DMS53 treated with DMSO at 0.1 percent for 48 hours (cell line): ENCODE measurements at regions not wholly inside any gene's neighbourhood (a gene's known extent, or its start where the extent isn't known, plus 50 kb on each side); places are given as distances from the start of the nearest gene placed in this dataset.

Experiments
- DNase-seq: peaks from one replicate; lab custom pipeline; 2025; ENCODE audit not compliant: unreplicated experiment; lab: John Stamatoyannopoulos, UW

GRCh38 chr5:71864730-71865601, 145.9 kb downstream of the CARTPT start:
- no peak for DNase-seq

GRCh38 chr5:71865665-71866320, 146.7 kb downstream of the CARTPT start:
- no peak for DNase-seq

GRCh38 chr5:71872311-71872864, 153.3 kb downstream of the CARTPT start:
- no peak for DNase-seq

- DNase-seq = no peak
These were observed 154.1 kb downstream of the CARTPT start for GRCh38 chr5:71873191-71873591.

GRCh38 chr5:71874521-71874920, 155.4 kb downstream of the CARTPT start:
- no peak for DNase-seq

GRCh38 chr5:71877511-71877910, 158.4 kb downstream of the CARTPT start:
- no peak for DNase-seq

GRCh38 chr5:71880536-71880935, 161.5 kb downstream of the CARTPT start:
- no peak for DNase-seq

- DNase-seq = peak; percentile 53
These were observed 164.0 kb downstream of the CARTPT start for GRCh38 chr5:71882826-71883741.

- DNase-seq = no peak
These were observed 164.6 kb downstream of the CARTPT start for GRCh38 chr5:71883742-71884103.

GRCh38 chr5:71884926-71885325, 165.9 kb downstream of the CARTPT start:
- DNase-seq = no peak

- no peak for DNase-seq
These were observed 167.3 kb downstream of the CARTPT start for GRCh38 chr5:71886406-71886805.

- peak; percentile 70 for DNase-seq
These were observed 168.6 kb downstream of the CARTPT start for GRCh38 chr5:71887680-71888079.

GRCh38 chr5:71891406-71891805, 172.3 kb downstream of the CARTPT start:
- no peak for DNase-seq

GRCh38 chr5:71891856-71892255, 172.8 kb downstream of the CARTPT start:
- no peak for DNase-seq

- no peak for DNase-seq
These were observed 173.7 kb downstream of the CARTPT start for GRCh38 chr5:71892641-71893365.

- DNase-seq = no peak
These were observed 174.4 kb downstream of the CARTPT start for GRCh38 chr5:71893451-71893850.

GRCh38 chr5:71894091-71894490, 175.0 kb downstream of the CARTPT start:
- DNase-seq = no peak

- no peak for DNase-seq
These were observed 176.5 kb downstream of the CARTPT start for GRCh38 chr5:71895546-71895945.

- DNase-seq = no peak
These were observed 180.8 kb downstream of the CARTPT start for GRCh38 chr5:71899865-71900342.

GRCh38 chr5:71903808-71904207, 184.7 kb downstream of the CARTPT start:
- no peak for DNase-seq
